HCT116 (cell line): ENCODE measurements at regions not wholly inside any gene's neighbourhood (a gene's known extent, or its start where the extent isn't known, plus 50 kb on each side); places are given as distances from the start of the nearest gene placed in this dataset.

Experiments used
- ATAC-seq: fragments of 200-7000 bp; cut with Tn5 transposase; 2 replicates; pipeline ENCODE4 v1.9.1; 2020; ENCODE audit warnings: mild to moderate bottlenecking, moderate library complexity
- BruUV-seq: library from RNA; stranded (reverse); fragments of 400-500 nt; replicated peaks from 2 replicates; lab custom pipeline; 2021; lab: Mats Ljungman, UMichigan
- CTCF ChIA-PET: fragments of 300-600 bp; sonication (Branson Sonifier 250); formaldehyde crosslinking; loops from one replicate; lab custom pipeline; 2021; ENCODE audit warnings: antibody characterized with exemption; lab: Charles Lee
- POLR2A ChIA-PET: fragments of 300-600, 350-600 bp; sonication (Branson Sonifier 250); formaldehyde crosslinking; loops from one replicate; lab custom pipeline; 2021; ENCODE audit warnings: antibody characterized with exemption; lab: Charles Lee
- RAD21 ChIA-PET, 2 experiments: fragments of 300-600 bp; sonication (Branson Sonifier 250); formaldehyde crosslinking; loops; one replicate each; lab custom pipeline; 2023; ENCODE audit warnings: low total read pairs in 2 of 2; ENCODE audit not compliant: uncharacterized antibody in 2 of 2, unreplicated experiment in 2 of 2, low non-redundant PET in 1 of 2; lab: Charles Lee
- DNase-seq: peaks from one replicate; pipeline ENCODE4 v3.0.0-alpha.2; 2010; ENCODE audit warnings: low read depth, low spot score
- H2AFZ ChIP-seq: fragments of 200-600 bp; shearing (Covaris generic), sonication (generic); 2 replicates; pipeline ENCODE4 v1.6.1; 2017; ENCODE audit warnings: low read depth, mixed run types, mixed read lengths, antibody characterized with exemption, low read length; ENCODE audit not compliant: poor library complexity, severe bottlenecking
- H3K27ac ChIP-seq: 2 replicates; pipeline ENCODE4 v1.5.1; 2012; ENCODE audit warnings: low read depth, low read length
- H3K27me3 ChIP-seq: fragments of 200-600 bp; sonication (generic); 2 replicates; pipeline ENCODE4 v1.6.1; 2016; ENCODE audit warnings: mixed run types, low read length, mixed read lengths; ENCODE audit not compliant: insufficient read depth
- H3K36me3 ChIP-seq, 2 experiments: fragments of 200-500 bp in 1 of 2; fragments of 200-600 bp in 1 of 2; sonication (Bioruptor generic) in 1 of 2; sonication (generic) in 1 of 2; 2 replicates each; pipeline versions ENCODE4 v1.5.1 to v1.6.1; 2014 to 2016; ENCODE audit warnings: low read length in 2 of 2, inconsistent platforms in 1 of 2, mixed read lengths in 1 of 2, mixed run types in 1 of 2; ENCODE audit not compliant: insufficient read depth in 2 of 2, control insufficient read depth in 1 of 2
- H3K4me1 ChIP-seq, 2 experiments: fragments of 200-600 bp in 1 of 2; sonication (generic) in 1 of 2; 2 replicates each; pipeline versions ENCODE4 v1.5.1 to v1.6.1; 2012 to 2017; ENCODE audit warnings: low read length in 2 of 2, inconsistent platforms in 1 of 2, mild to moderate bottlenecking in 1 of 2, mixed read lengths in 1 of 2, mixed run types in 1 of 2, moderate library complexity in 1 of 2; ENCODE audit not compliant: insufficient read depth in 2 of 2, control insufficient read depth in 1 of 2
- H3K4me2 ChIP-seq: fragments of 200-600 bp; sonication (generic); 2 replicates; pipeline ENCODE4 v1.6.1; 2017; ENCODE audit warnings: mixed run types, low read length, mixed read lengths
- H3K4me3 ChIP-seq, 2 experiments: fragments of 200-600 bp in 1 of 2; sonication (generic) in 1 of 2; replicated peaks in 1 of 2; 2 replicates each; pipeline ENCODE4 v1.5.1; 2011 to 2016; ENCODE audit warnings: low read length in 2 of 2, control low read depth in 1 of 2, low read depth in 1 of 2, mild to moderate bottlenecking in 1 of 2, mixed read lengths in 1 of 2, mixed run types in 1 of 2
- H3K79me2 ChIP-seq: fragments of 200-600 bp; sonication (generic); 2 replicates; pipeline ENCODE4 v1.6.1; 2017; ENCODE audit warnings: mild to moderate bottlenecking, mixed run types, low read length, moderate library complexity, mixed read lengths; ENCODE audit not compliant: insufficient read depth
- H3K9ac ChIP-seq: fragments of 200-600 bp; sonication (generic); 2 replicates; pipeline ENCODE4 v1.6.1; 2016; ENCODE audit warnings: low read length, mixed read lengths
- H3K9me2 ChIP-seq: fragments of 200-600 bp; sonication (generic), shearing (Covaris generic); 2 replicates; pipeline ENCODE4 v1.6.1; 2017; ENCODE audit warnings: mixed run types, mild to moderate bottlenecking, moderate library complexity; ENCODE audit not compliant: insufficient read depth
- H3K9me3 ChIP-seq, 2 experiments: fragments of 200-500 bp in 1 of 2; fragments of 200-600 bp in 1 of 2; sonication (Bioruptor generic) in 1 of 2; sonication (generic) in 1 of 2; 2 replicates each; pipeline ENCODE4 v1.6.1; 2014 to 2017; ENCODE audit warnings: low read length in 2 of 2, mixed read lengths in 2 of 2, inconsistent platforms in 1 of 2, low read depth in 1 of 2, mild to moderate bottlenecking in 1 of 2, mixed run types in 1 of 2, moderate library complexity in 1 of 2; ENCODE audit not compliant: control insufficient read depth in 1 of 2, insufficient read depth in 1 of 2
- H4K20me1 ChIP-seq: fragments of 200-600 bp; sonication (generic), shearing (Covaris generic); 2 replicates; pipeline ENCODE4 v1.6.1; 2017; ENCODE audit warnings: mixed run types, mild to moderate bottlenecking, moderate library complexity; ENCODE audit not compliant: insufficient read depth
- ATF3 ChIP-seq: IDR thresholded peaks from 2 replicates; pipeline ENCODE4 v1.6.1; 2012
- CBX3 ChIP-seq: IDR thresholded peaks from 2 replicates; pipeline ENCODE4 v1.6.1; 2012; ENCODE audit warnings: low read depth
- CEBPB ChIP-seq: IDR thresholded peaks from 2 replicates; pipeline ENCODE4 v1.6.1; 2012; ENCODE audit warnings: low read depth
- EGR1 ChIP-seq: IDR thresholded peaks from 2 replicates; pipeline ENCODE4 v1.6.1; 2012; ENCODE audit warnings: low read depth
- EZH2 ChIP-seq: fragments of 200-600 bp; sonication (generic); IDR thresholded peaks from 2 replicates; pipeline ENCODE4 v1.6.1; 2017; ENCODE audit warnings: antibody characterized with exemption, mixed run types
- MAX ChIP-seq: IDR thresholded peaks from 2 replicates; pipeline ENCODE4 v1.6.1; 2012
- POLR2AphosphoS5 ChIP-seq: IDR thresholded peaks from 2 replicates; pipeline ENCODE4 v1.6.1; 2011; ENCODE audit warnings: mild to moderate bottlenecking, low read depth, low read length, moderate library complexity
- RAD21 ChIP-seq: IDR thresholded peaks from 2 replicates; pipeline ENCODE4 v1.6.1; 2012; ENCODE audit warnings: low read depth, mild to moderate bottlenecking
- SIN3A ChIP-seq: IDR thresholded peaks from 2 replicates; pipeline ENCODE4 v1.6.1; 2012; ENCODE audit warnings: low read depth
- SP1 ChIP-seq: IDR thresholded peaks from 2 replicates; pipeline ENCODE4 v1.6.1; 2012; ENCODE audit warnings: low read depth
- YY1 ChIP-seq: IDR thresholded peaks from 2 replicates; pipeline ENCODE4 v1.6.1; 2011; ENCODE audit warnings: low read length, low read depth, moderate library complexity, mild to moderate bottlenecking; ENCODE audit not compliant: insufficient replicate concordance; ENCODE audit errors: extremely low read depth
- ZFX ChIP-seq: fragments of 450-650 bp; IDR thresholded peaks from 2 replicates; pipeline ENCODE4 v1.6.1; 2017
- ZNF274 ChIP-seq: fragments of 200-500 bp; sonication (Bioruptor generic); IDR thresholded peaks from 2 replicates; pipeline ENCODE4 v1.6.1; 2014; ENCODE audit warnings: mild to moderate bottlenecking, low read depth, low read length, inconsistent platforms
- intact Hi-C: fragments of 100-400 bp; cut with micrococcal nuclease; formaldehyde crosslinking; loops from 2 replicates; pipeline ENCODE4 v1.10.0; 2022
- TF ChIP-seq, protein P1 (sequence below), 3 experiments: fragments of 200-600 bp in 1 of 3; sonication (generic) in 1 of 3; IDR thresholded peaks in 2 of 3; conservative IDR thresholded peaks in 1 of 3; 2 replicates each; pipeline ENCODE4 v1.5.1; 2012 to 2017; ENCODE audit warnings: low read depth in 2 of 3, low read length in 2 of 3, antibody characterized with exemption in 1 of 3, borderline replicate concordance in 1 of 3, control low read depth in 1 of 3, mild to moderate bottlenecking in 1 of 3, mixed read lengths in 1 of 3, mixed run types in 1 of 3, moderate library complexity in 1 of 3; ENCODE audit not compliant: insufficient read depth in 1 of 3

GRCh38 chr1:187249196-187249595 is 420.4 kb downstream of the PLA2G4A start:
- no peaks in the 10 kb centered on the region for H3K36me3 ChIP-seq
- ChIA-PET CTCF (no interaction called here), POLR2A (no interaction called here), RAD21 (no interaction called here)
- ATAC-seq: no peak
- no peak overlapping the region for H2AFZ ChIP-seq
- no peaks in the 10 kb centered on the region for H3K4me1 ChIP-seq
- no peaks in the 10 kb centered on the region for H3K79me2 ChIP-seq
- BruUV-seq: no TSS peak
- H3K27ac ChIP-seq: no peak overlapping the region
- H4K20me1 ChIP-seq: no peaks in the 10 kb centered on the region
- no peak overlapping the region for H3K4me2 ChIP-seq
- no peaks in the 10 kb centered on the region for H3K9me2 ChIP-seq
- no peak for DNase-seq
- TF ChIP-seq EZH2 (no peak), ZNF274 (no peak), CBX3 (no peak), SIN3A (no peak)
- TF ChIP-seq, protein P1, sequence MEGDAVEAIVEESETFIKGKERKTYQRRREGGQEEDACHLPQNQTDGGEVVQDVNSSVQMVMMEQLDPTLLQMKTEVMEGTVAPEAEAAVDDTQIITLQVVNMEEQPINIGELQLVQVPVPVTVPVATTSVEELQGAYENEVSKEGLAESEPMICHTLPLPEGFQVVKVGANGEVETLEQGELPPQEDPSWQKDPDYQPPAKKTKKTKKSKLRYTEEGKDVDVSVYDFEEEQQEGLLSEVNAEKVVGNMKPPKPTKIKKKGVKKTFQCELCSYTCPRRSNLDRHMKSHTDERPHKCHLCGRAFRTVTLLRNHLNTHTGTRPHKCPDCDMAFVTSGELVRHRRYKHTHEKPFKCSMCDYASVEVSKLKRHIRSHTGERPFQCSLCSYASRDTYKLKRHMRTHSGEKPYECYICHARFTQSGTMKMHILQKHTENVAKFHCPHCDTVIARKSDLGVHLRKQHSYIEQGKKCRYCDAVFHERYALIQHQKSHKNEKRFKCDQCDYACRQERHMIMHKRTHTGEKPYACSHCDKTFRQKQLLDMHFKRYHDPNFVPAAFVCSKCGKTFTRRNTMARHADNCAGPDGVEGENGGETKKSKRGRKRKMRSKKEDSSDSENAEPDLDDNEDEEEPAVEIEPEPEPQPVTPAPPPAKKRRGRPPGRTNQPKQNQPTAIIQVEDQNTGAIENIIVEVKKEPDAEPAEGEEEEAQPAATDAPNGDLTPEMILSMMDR (IDR thresholded peaks at IDR 0.05 in 2 of 3, conservative IDR thresholded peaks at IDR 0.05 in 1 of 3; ENCODE audit: borderline replicate concordance in 1 of 3, insufficient read depth in 1 of 3, low read depth in 2 of 3, low read length in 2 of 3): no peak
- intact Hi-C loops: no loop called here
- no peaks in the 10 kb centered on the region for H3K27me3 ChIP-seq
- no peaks in the 10 kb centered on the region for H3K9me3 ChIP-seq
- no peak overlapping the region for H3K4me3 ChIP-seq
- no peak overlapping the region for H3K9ac ChIP-seq

DNA sequence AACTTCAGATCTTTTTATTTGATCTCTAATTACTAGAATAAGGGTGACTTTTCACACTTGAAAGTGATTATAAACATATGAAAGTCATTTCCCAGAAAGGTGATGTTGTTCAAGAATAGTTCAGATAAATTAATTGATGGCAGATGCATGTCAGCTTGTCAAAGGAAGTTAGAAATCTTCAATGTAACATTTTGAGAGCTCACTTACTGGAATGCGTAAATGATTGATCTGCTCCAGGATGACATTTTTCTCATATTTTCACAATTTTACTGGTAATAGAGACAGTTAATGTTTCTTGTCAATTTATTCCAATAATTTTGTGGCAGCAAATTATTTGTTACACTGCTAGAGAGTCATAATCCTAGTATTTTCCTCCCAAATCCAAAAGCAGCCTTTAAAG is 424.2 kb downstream of the PLA2G4A start:
- no peaks in the 10 kb centered on the region for H4K20me1 ChIP-seq
- BruUV-seq: no TSS peak
- ChIA-PET RAD21 (no interaction called here), POLR2A (no interaction called here), CTCF (interaction anchor here (1.0 kb wide), 1 partner anchor 13 kb away, joined by 4 read pairs; no protein-coding TSS in a partner anchor)
- intact Hi-C loops: no loop called here
- H3K9me3 ChIP-seq: no peaks in the 10 kb centered on the region
- ATAC-seq (no peak), DNase-seq (no peak)
- no peaks in the 10 kb centered on the region for H3K27me3 ChIP-seq
- no peaks in the 10 kb centered on the region for H3K9me2 ChIP-seq
- no peaks in the 10 kb centered on the region for H3K79me2 ChIP-seq
- H2AFZ ChIP-seq: no peak overlapping the region
- no peak for TF ChIP-seq ZFX
- no peak for TF ChIP-seq EGR1
- no peak for TF ChIP-seq SIN3A
- no peak for TF ChIP-seq CBX3
- no peak for TF ChIP-seq ATF3
- no peak for TF ChIP-seq SP1
- TF ChIP-seq MAX: no peak
- no peak for TF ChIP-seq YY1
- no peak for TF ChIP-seq CEBPB
- TF ChIP-seq POLR2AphosphoS5: no peak
- no peak for TF ChIP-seq RAD21
- H3K4me1 ChIP-seq: no peaks in the 10 kb centered on the region
- H3K4me2 ChIP-seq: no peak overlapping the region
- no peak overlapping the region for H3K4me3 ChIP-seq
- H3K36me3 ChIP-seq: no peaks in the 10 kb centered on the region
- no peak overlapping the region for H3K9ac ChIP-seq
- H3K27ac ChIP-seq: no peak overlapping the region
